Neural cell (in vitro differentiated cells): ENCODE measurements at regions not wholly inside any gene's neighbourhood (a gene's known extent, or its start where the extent isn't known, plus 50 kb on each side); places are given as distances from the start of the nearest gene placed in this dataset.

ENCODE experiments used
- EP300 ChIP-seq: fragments of 450-650 bp; conservative IDR thresholded peaks from 2 replicates; pipeline ENCODE4 v1.6.1; 2014; ENCODE audit warnings: antibody characterized with exemption, mild to moderate bottlenecking, moderate library complexity; ENCODE audit not compliant: poor library complexity, severe bottlenecking
- EZH2 ChIP-seq: fragments of 200-600, 300-800 bp; shearing (Covaris generic), sonication (generic); IDR thresholded peaks from 2 replicates; pipeline ENCODE4 v1.6.1; 2014; ENCODE audit warnings: antibody characterized with exemption, low read length, borderline replicate concordance, mild to moderate bottlenecking; ENCODE audit not compliant: insufficient read depth, poor library complexity, severe bottlenecking
- MXI1 ChIP-seq: fragments of 450-650 bp; conservative IDR thresholded peaks from 2 replicates; pipeline ENCODE4 v1.6.1; 2014; ENCODE audit warnings: antibody characterized with exemption, mild to moderate bottlenecking; ENCODE audit not compliant: poor library complexity, severe bottlenecking
- POLR2AphosphoS5 ChIP-seq: IDR thresholded peaks from 2 replicates; pipeline ENCODE4 v1.6.1; 2012
- RAD21 ChIP-seq: fragments of 450-650 bp; conservative IDR thresholded peaks from 2 replicates; pipeline ENCODE4 v1.6.1; 2014; ENCODE audit warnings: antibody characterized with exemption, mild to moderate bottlenecking, moderate library complexity
- TAF1 ChIP-seq: IDR thresholded peaks from 2 replicates; pipeline ENCODE4 v1.6.1; 2012; ENCODE audit warnings: low read depth
- TF ChIP-seq, protein P1 (sequence below): fragments of 450-650 bp; IDR thresholded peaks from 2 replicates; pipeline ENCODE4 v1.5.1; 2014; ENCODE audit warnings: antibody characterized with exemption, mild to moderate bottlenecking, moderate library complexity; ENCODE audit not compliant: poor library complexity, severe bottlenecking

- TF ChIP-seq, protein P1, sequence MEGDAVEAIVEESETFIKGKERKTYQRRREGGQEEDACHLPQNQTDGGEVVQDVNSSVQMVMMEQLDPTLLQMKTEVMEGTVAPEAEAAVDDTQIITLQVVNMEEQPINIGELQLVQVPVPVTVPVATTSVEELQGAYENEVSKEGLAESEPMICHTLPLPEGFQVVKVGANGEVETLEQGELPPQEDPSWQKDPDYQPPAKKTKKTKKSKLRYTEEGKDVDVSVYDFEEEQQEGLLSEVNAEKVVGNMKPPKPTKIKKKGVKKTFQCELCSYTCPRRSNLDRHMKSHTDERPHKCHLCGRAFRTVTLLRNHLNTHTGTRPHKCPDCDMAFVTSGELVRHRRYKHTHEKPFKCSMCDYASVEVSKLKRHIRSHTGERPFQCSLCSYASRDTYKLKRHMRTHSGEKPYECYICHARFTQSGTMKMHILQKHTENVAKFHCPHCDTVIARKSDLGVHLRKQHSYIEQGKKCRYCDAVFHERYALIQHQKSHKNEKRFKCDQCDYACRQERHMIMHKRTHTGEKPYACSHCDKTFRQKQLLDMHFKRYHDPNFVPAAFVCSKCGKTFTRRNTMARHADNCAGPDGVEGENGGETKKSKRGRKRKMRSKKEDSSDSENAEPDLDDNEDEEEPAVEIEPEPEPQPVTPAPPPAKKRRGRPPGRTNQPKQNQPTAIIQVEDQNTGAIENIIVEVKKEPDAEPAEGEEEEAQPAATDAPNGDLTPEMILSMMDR = no peak
- no peak for TF ChIP-seq EZH2
- TF ChIP-seq MXI1 = no peak
- TF ChIP-seq POLR2AphosphoS5 = no peak
- no peak for TF ChIP-seq RAD21
- no peak for TF ChIP-seq TAF1
- TF ChIP-seq EP300 = no peak
Observed at GRCh38 chr2:74050151-74050550, 65.4 kb downstream of the TET3 start.
